T-helper 2 cell treated with Interferon-gamma antibody and Interleukin-4, amounts not matched to agents 5 μg/mL and 100 μg/mL, for 36 hours (primary cell): ENCODE measurements at regions not wholly inside any gene's neighbourhood (a gene's known extent, or its start where the extent isn't known, plus 50 kb on each side); places are given as distances from the start of the nearest gene placed in this dataset.

ENCODE experiments used
- DNase-seq: peaks from one replicate; pipeline ENCODE4 v3.0.0; 2021; ENCODE audit warnings: low spot score
- H3K27ac Mint-ChIP-seq: one replicate; pipeline ENCODE4 v1.8.0; 2021; ENCODE audit warnings: mild to moderate bottlenecking, mixed read lengths
- H3K27me3 Mint-ChIP-seq: one replicate; pipeline ENCODE4 v1.8.0; 2021; ENCODE audit warnings: low read depth, mixed read lengths
- H3K36me3 Mint-ChIP-seq: one replicate; pipeline ENCODE4 v1.8.0; 2021; ENCODE audit warnings: low read depth, mixed read lengths
- H3K4me1 Mint-ChIP-seq: one replicate; pipeline ENCODE4 v1.8.0; 2021; ENCODE audit warnings: low read depth, mixed read lengths
- H3K4me3 Mint-ChIP-seq: one replicate; pipeline ENCODE4 v1.8.0; 2022; ENCODE audit warnings: mild to moderate bottlenecking, moderate library complexity, mixed read lengths
- H3K9me3 Mint-ChIP-seq: one replicate; pipeline ENCODE4 v1.8.0; 2021; ENCODE audit warnings: mixed read lengths

- Mint-ChIP-seq H3K4me1 (no peaks in the 10 kb centered on the region), H3K4me3 (no peak overlapping the region), H3K27me3 (no peaks in the 10 kb centered on the region), H3K27ac (no peak overlapping the region), H3K9me3 (no peaks in the 10 kb centered on the region), H3K36me3 (no peaks in the 10 kb centered on the region)
- DNase-seq: no peak
These were observed 512.7 kb downstream of the CMPK2 start for GRCh38 chr2:6352906-6353515.

GRCh38 chr2:6353669-6354068 lies 512.0 kb downstream of the CMPK2 start:
- no peak overlapping the region for H3K27ac Mint-ChIP-seq
- H3K36me3 Mint-ChIP-seq: no peaks in the 10 kb centered on the region
- H3K4me3 Mint-ChIP-seq: no peak overlapping the region
- no peaks in the 10 kb centered on the region for H3K9me3 Mint-ChIP-seq
- H3K27me3 Mint-ChIP-seq: no peaks in the 10 kb centered on the region
- H3K4me1 Mint-ChIP-seq: no peaks in the 10 kb centered on the region
- DNase-seq: no peak

GRCh38 chr2:6354546-6354945 lies 511.2 kb downstream of the CMPK2 start:
- Mint-ChIP-seq H3K27ac (no peak overlapping the region), H3K27me3 (no peaks in the 10 kb centered on the region), H3K4me3 (no peak overlapping the region), H3K4me1 (no peaks in the 10 kb centered on the region), H3K9me3 (no peaks in the 10 kb centered on the region), H3K36me3 (no peaks in the 10 kb centered on the region)
- no peak for DNase-seq

- H3K36me3 Mint-ChIP-seq: no peaks in the 10 kb centered on the region
- no peaks in the 10 kb centered on the region for H3K9me3 Mint-ChIP-seq
- DNase-seq: no peak
- no peaks in the 10 kb centered on the region for H3K4me1 Mint-ChIP-seq
- no peak overlapping the region for H3K4me3 Mint-ChIP-seq
- no peak overlapping the region for H3K27ac Mint-ChIP-seq
- H3K27me3 Mint-ChIP-seq: no peaks in the 10 kb centered on the region
These were observed 509.6 kb downstream of the CMPK2 start for GRCh38 chr2:6355886-6356761.

- no peak for DNase-seq
- H3K9me3 Mint-ChIP-seq: no peaks in the 10 kb centered on the region
- no peak overlapping the region for H3K4me3 Mint-ChIP-seq
- H3K27ac Mint-ChIP-seq: no peak overlapping the region
- no peaks in the 10 kb centered on the region for H3K4me1 Mint-ChIP-seq
- H3K27me3 Mint-ChIP-seq: no peaks in the 10 kb centered on the region
- no peaks in the 10 kb centered on the region for H3K36me3 Mint-ChIP-seq
These were observed 507.2 kb downstream of the CMPK2 start for GRCh38 chr2:6358546-6358945.

GRCh38 chr2:6358985-6359384 lies 506.7 kb downstream of the CMPK2 start:
- no peak overlapping the region for H3K4me3 Mint-ChIP-seq
- no peaks in the 10 kb centered on the region for H3K36me3 Mint-ChIP-seq
- no peaks in the 10 kb centered on the region for H3K9me3 Mint-ChIP-seq
- no peak for DNase-seq
- no peaks in the 10 kb centered on the region for H3K27me3 Mint-ChIP-seq
- no peaks in the 10 kb centered on the region for H3K4me1 Mint-ChIP-seq
- no peak overlapping the region for H3K27ac Mint-ChIP-seq

GRCh38 chr2:6359964-6360363 lies 505.7 kb downstream of the CMPK2 start:
- no peak for DNase-seq
- no peaks in the 10 kb centered on the region for H3K36me3 Mint-ChIP-seq
- no peak overlapping the region for H3K27ac Mint-ChIP-seq
- H3K4me3 Mint-ChIP-seq: no peak overlapping the region
- no peaks in the 10 kb centered on the region for H3K9me3 Mint-ChIP-seq
- no peaks in the 10 kb centered on the region for H3K4me1 Mint-ChIP-seq
- H3K27me3 Mint-ChIP-seq: no peaks in the 10 kb centered on the region

GRCh38 chr2:6362671-6363450 lies 502.8 kb downstream of the CMPK2 start:
- Mint-ChIP-seq H3K27me3 (no peaks in the 10 kb centered on the region), H3K9me3 (no peaks in the 10 kb centered on the region), H3K27ac (no peak overlapping the region), H3K4me3 (no peak overlapping the region), H3K4me1 (no peaks in the 10 kb centered on the region), H3K36me3 (no peaks in the 10 kb centered on the region)
- no peak for DNase-seq

GRCh38 chr2:6368281-6368680 lies 497.4 kb downstream of the CMPK2 start:
- Mint-ChIP-seq H3K4me1 (no peaks in the 10 kb centered on the region), H3K4me3 (no peak overlapping the region), H3K27ac (no peak overlapping the region), H3K27me3 (no peaks in the 10 kb centered on the region), H3K36me3 (no peaks in the 10 kb centered on the region), H3K9me3 (no peaks in the 10 kb centered on the region)
- no peak for DNase-seq

- Mint-ChIP-seq H3K27me3 (no peaks in the 10 kb centered on the region), H3K9me3 (no peaks in the 10 kb centered on the region), H3K27ac (no peak overlapping the region), H3K4me1 (no peaks in the 10 kb centered on the region), H3K4me3 (no peak overlapping the region), H3K36me3 (no peaks in the 10 kb centered on the region)
- DNase-seq: no peak
These were observed 496.4 kb downstream of the CMPK2 start for GRCh38 chr2:6369266-6369665.

GRCh38 chr2:6370753-6371551 lies 494.8 kb downstream of the CMPK2 start:
- Mint-ChIP-seq H3K27me3 (no peaks in the 10 kb centered on the region), H3K27ac (no peak overlapping the region), H3K4me3 (no peak overlapping the region), H3K4me1 (no peaks in the 10 kb centered on the region), H3K36me3 (no peaks in the 10 kb centered on the region), H3K9me3 (no peaks in the 10 kb centered on the region)
- DNase-seq: no peak

- Mint-ChIP-seq H3K36me3 (no peaks in the 10 kb centered on the region), H3K9me3 (no peaks in the 10 kb centered on the region), H3K4me3 (no peak overlapping the region), H3K4me1 (no peaks in the 10 kb centered on the region), H3K27ac (no peak overlapping the region), H3K27me3 (no peaks in the 10 kb centered on the region)
- no peak for DNase-seq
These were observed 493.3 kb downstream of the CMPK2 start for GRCh38 chr2:6372317-6372901.

- H3K4me1 Mint-ChIP-seq: no peaks in the 10 kb centered on the region
- DNase-seq: no peak
- H3K27ac Mint-ChIP-seq: no peak overlapping the region
- H3K27me3 Mint-ChIP-seq: no peaks in the 10 kb centered on the region
- no peaks in the 10 kb centered on the region for H3K36me3 Mint-ChIP-seq
- no peaks in the 10 kb centered on the region for H3K9me3 Mint-ChIP-seq
- no peak overlapping the region for H3K4me3 Mint-ChIP-seq
These were observed 484.4 kb downstream of the CMPK2 start for GRCh38 chr2:6381326-6381725.
